ENCODE measurements at regions not wholly inside any gene's neighbourhood (a gene's known extent, or its start where the extent isn't known, plus 50 kb on each side); places are given as distances from the start of the nearest gene placed in this dataset.

GRCh38 chr19:31821346-31821745, 472.1 kb upstream of the TSHZ3 start:
- in situ Hi-C loops (cut with MboI; ENCODE audit: low pct_ligation_motif_present in 1 of 4, low pct_unique_long_range_greater_than_20kb in 1 of 4, low sequenced_read_pairs in 3 of 4) (no loop called here), intact Hi-C loops (cut with DNase I; ENCODE audit: low total_unique reads) (no loop called here)
- Histone ChIP-seq H3K27me3 (no peaks in the 10 kb centered on the region), H3K36me3 (no peaks in the 10 kb centered on the region), H3K27ac (no peak overlapping the region), H3K9me3 (no peaks in the 10 kb centered on the region), H3K4me1 (peaks cover 0 to 2% (median 0%) of the 10 kb centered on the region in 4 donors), H3K4me3 (no peak overlapping the region)
- TF ChIP-seq POLR2AphosphoS5 (IDR thresholded peaks at IDR 0.05): no peak
- no peak for TF ChIP-seq POLR2A (IDR thresholded peaks at IDR 0.05)
- no peak for TF ChIP-seq CTCF (IDR thresholded peaks at IDR 0.05)
- TF ChIP-seq EP300 (IDR thresholded peaks at IDR 0.05; ENCODE audit: low read depth): no peak
- WGBS, 2 donors (ENCODE audit: low coverage in 1 of 2): 17 to 64% methylated on average over 1 to 2 of the region's 2 CpGs
- no peak for DNase-seq

GRCh38 chr19:31825134-31826094, 476.2 kb upstream of the TSHZ3 start:
- Histone ChIP-seq H3K4me1 (no peaks in the 10 kb centered on the region), H3K4me3 (no peak overlapping the region), H3K27ac (no peak overlapping the region), H3K27me3 (no peaks in the 10 kb centered on the region), H3K36me3 (no peaks in the 10 kb centered on the region), H3K9me3 (no peaks in the 10 kb centered on the region)
- intact Hi-C loops (cut with DNase I; ENCODE audit: low total_unique reads): no loop called here
- TF ChIP-seq CTCF (IDR thresholded peaks at IDR 0.05): no peak
- 73 to 76% methylated on average over 5 to 7 of the region's 7 CpGs for WGBS, 2 donors (ENCODE audit: low coverage in 1 of 2)
- in situ Hi-C loops (cut with MboI; ENCODE audit: low pct_ligation_motif_present in 1 of 4, low pct_unique_long_range_greater_than_20kb in 1 of 4, low sequenced_read_pairs in 3 of 4): no loop called here
- DNase-seq: no peak

GRCh38 chr19:31826325-31826724, 477.1 kb upstream of the TSHZ3 start:
- no peak for TF ChIP-seq CTCF (IDR thresholded peaks at IDR 0.05)
- DNase-seq: no peak
- 92% methylated on average over 4 of the region's 4 CpGs; no CpG with 5 or more reads in 1 of the 2 donors for WGBS, 2 donors (ENCODE audit: low coverage in 1 of 2)
- Histone ChIP-seq H3K4me3 (no peak overlapping the region), H3K4me1 (no peaks in the 10 kb centered on the region), H3K27ac (no peak overlapping the region), H3K27me3 (no peaks in the 10 kb centered on the region), H3K36me3 (no peaks in the 10 kb centered on the region), H3K9me3 (no peaks in the 10 kb centered on the region)
- intact Hi-C loops (cut with DNase I; ENCODE audit: low total_unique reads): no loop called here
- in situ Hi-C loops (cut with MboI; ENCODE audit: low pct_ligation_motif_present in 1 of 4, low pct_unique_long_range_greater_than_20kb in 1 of 4, low sequenced_read_pairs in 3 of 4): no loop called here

- Histone ChIP-seq H3K27me3 (no peaks in the 10 kb centered on the region), H3K9me3 (no peaks in the 10 kb centered on the region), H3K27ac (no peak overlapping the region), H3K4me3 (no peak overlapping the region), H3K4me1 (no peaks in the 10 kb centered on the region), H3K36me3 (no peaks in the 10 kb centered on the region)
- no peak for DNase-seq
- TF ChIP-seq POLR2A (IDR thresholded peaks at IDR 0.05): no peak
- TF ChIP-seq POLR2AphosphoS5 (IDR thresholded peaks at IDR 0.05): no peak
- TF ChIP-seq EP300 (IDR thresholded peaks at IDR 0.05; ENCODE audit: low read depth): no peak
- TF ChIP-seq CTCF (IDR thresholded peaks at IDR 0.05): no peak
- in situ Hi-C loops (cut with MboI; ENCODE audit: low pct_ligation_motif_present in 1 of 4, low pct_unique_long_range_greater_than_20kb in 1 of 4, low sequenced_read_pairs in 3 of 4): no loop called here
- 61 to 76% methylated on average over 5 to 8 of the region's 8 CpGs for WGBS, 2 donors (ENCODE audit: low coverage in 1 of 2)
- intact Hi-C loops (cut with DNase I; ENCODE audit: low total_unique reads): no loop called here
Observed at GRCh38 chr19:31831421-31832175, 482.4 kb upstream of the TSHZ3 start.

Data from transverse colon (tissue), 4 donors.